ENCODE measurements at regions not wholly inside any gene's neighbourhood (a gene's known extent, or its start where the extent isn't known, plus 50 kb on each side); places are given as distances from the start of the nearest gene placed in this dataset.

DNA sequence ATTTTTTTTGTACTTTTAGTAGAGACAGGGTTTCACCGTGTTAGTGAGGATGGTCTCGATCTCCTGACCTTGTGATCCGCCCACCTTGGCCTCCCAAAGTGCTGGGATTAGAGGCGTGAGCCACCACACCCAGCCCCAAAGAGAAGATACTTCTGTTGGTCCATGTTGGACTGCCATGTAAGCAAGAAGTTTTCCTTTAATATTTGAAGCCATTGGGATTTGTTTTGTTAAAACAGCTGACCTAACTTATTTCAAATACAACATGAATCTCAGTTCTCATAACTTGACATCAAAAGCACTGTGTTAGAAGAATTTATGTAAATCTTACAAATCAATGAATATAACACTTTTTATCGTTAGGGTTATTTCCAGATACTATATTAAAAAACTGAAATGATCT is 302.4 kb downstream of the SDHAF3 start:
- Mint-ChIP-seq H3K4me3 (no peak overlapping the region), H3K4me1 (peaks cover 0 to 3% of the 10 kb centered on the region in 2 experiments; a peak in 1 of 4 replicates), H3K27ac (no peak overlapping the region; a peak in 1 of 7 replicates), H3K9me3 (peaks cover 8 to 9% of the 10 kb centered on the region in 2 experiments; a peak in 4 of 5 replicates), H3K27me3 (ENCODE audit: low read depth) (no peaks in the 10 kb centered on the region), H3K36me3 (ENCODE audit: insufficient read depth in 1 of 3, low read depth in 3 of 3) (peaks cover 0 to 6% (median 0%) of the 10 kb centered on the region in 3 experiments; a peak in 5 of 7 replicates)
- no peaks in the 10 kb centered on the region for H3K23me2 ChIP-seq (ENCODE audit: insufficient read length, low read depth, low read length, poor library complexity, severe bottlenecking)
- H3K79me1 ChIP-seq (ENCODE audit: insufficient read depth, low read depth, low read length, poor library complexity, severe bottlenecking) = no peaks in the 10 kb centered on the region
- no peak overlapping the region for H3K18ac ChIP-seq (ENCODE audit: insufficient read length, low read depth, low read length)
- H2BK120ac ChIP-seq (ENCODE audit: low read depth, low read length, poor library complexity, severe bottlenecking) = no peak overlapping the region
- H3K79me2 ChIP-seq (ENCODE audit: insufficient read depth, low read length) = no peaks in the 10 kb centered on the region
- H3K56ac ChIP-seq (ENCODE audit: insufficient read length, low read depth, low read length) = no peak overlapping the region
- no peak overlapping the region for H2BK5ac ChIP-seq (ENCODE audit: insufficient read length, low read length)
- H3K9ac ChIP-seq (ENCODE audit: extremely low read depth, insufficient read length, low read length) = no peak overlapping the region
- H3K14ac ChIP-seq (ENCODE audit: insufficient read depth, low read length) = no peak overlapping the region
- no peaks in the 10 kb centered on the region for H3K9me3 ChIP-seq (ENCODE audit: control insufficient read depth, low read depth, low read length)
- no peak overlapping the region for H2AFZ ChIP-seq (ENCODE audit: low read length)
- no peak overlapping the region for H2BK15ac ChIP-seq (ENCODE audit: low read depth, low read length)
- no peak overlapping the region for H2BK12ac ChIP-seq (ENCODE audit: insufficient read length, low read depth, low read length)
- no peaks in the 10 kb centered on the region for H3K4me1 ChIP-seq (ENCODE audit: insufficient read depth, low read length)
- no peak overlapping the region for H3K27ac ChIP-seq (ENCODE audit: insufficient read length, low read depth, low read length)
- no peak overlapping the region for H3T11ph ChIP-seq (ENCODE audit: low read length)
- no peak overlapping the region for H3K4ac ChIP-seq (ENCODE audit: low read depth, low read length)
- no peak overlapping the region for H3K4me2 ChIP-seq (ENCODE audit: insufficient read depth, insufficient read length, low read length)
- no peak overlapping the region for H4K91ac ChIP-seq (ENCODE audit: insufficient read length, low read depth, low read length)
- H4K20me1 ChIP-seq (ENCODE audit: control insufficient read depth, insufficient read depth, insufficient read length) = no peaks in the 10 kb centered on the region
- no peak overlapping the region for H2BK20ac ChIP-seq (ENCODE audit: low read depth, low read length, poor library complexity, severe bottlenecking)
- DNase-seq = no peak
- WGBS (ENCODE audit: extremely low coverage, insufficient read length, low lambda C conversion rate) = no CpG with 5 or more reads among the region's 5 CpGs
- TF ChIP-seq, protein P1, sequence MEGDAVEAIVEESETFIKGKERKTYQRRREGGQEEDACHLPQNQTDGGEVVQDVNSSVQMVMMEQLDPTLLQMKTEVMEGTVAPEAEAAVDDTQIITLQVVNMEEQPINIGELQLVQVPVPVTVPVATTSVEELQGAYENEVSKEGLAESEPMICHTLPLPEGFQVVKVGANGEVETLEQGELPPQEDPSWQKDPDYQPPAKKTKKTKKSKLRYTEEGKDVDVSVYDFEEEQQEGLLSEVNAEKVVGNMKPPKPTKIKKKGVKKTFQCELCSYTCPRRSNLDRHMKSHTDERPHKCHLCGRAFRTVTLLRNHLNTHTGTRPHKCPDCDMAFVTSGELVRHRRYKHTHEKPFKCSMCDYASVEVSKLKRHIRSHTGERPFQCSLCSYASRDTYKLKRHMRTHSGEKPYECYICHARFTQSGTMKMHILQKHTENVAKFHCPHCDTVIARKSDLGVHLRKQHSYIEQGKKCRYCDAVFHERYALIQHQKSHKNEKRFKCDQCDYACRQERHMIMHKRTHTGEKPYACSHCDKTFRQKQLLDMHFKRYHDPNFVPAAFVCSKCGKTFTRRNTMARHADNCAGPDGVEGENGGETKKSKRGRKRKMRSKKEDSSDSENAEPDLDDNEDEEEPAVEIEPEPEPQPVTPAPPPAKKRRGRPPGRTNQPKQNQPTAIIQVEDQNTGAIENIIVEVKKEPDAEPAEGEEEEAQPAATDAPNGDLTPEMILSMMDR (conservative IDR thresholded peaks at IDR 0.05) = no peak
- no peak overlapping the region for H4K5ac ChIP-seq (ENCODE audit: insufficient read length, low read depth, low read length)
- no peak overlapping the region for H3K23ac ChIP-seq (ENCODE audit: insufficient read length, low read depth, low read length)
- no peak overlapping the region for H2AK5ac ChIP-seq (ENCODE audit: insufficient read length, low read length)
- H4K8ac ChIP-seq (replicated peaks; ENCODE audit: insufficient read length, low read depth, low read length) = no peak overlapping the region
- H3K27me3 ChIP-seq (ENCODE audit: insufficient read depth, low read length) = no peaks in the 10 kb centered on the region
